ENCODE measurements at regions not wholly inside any gene's neighbourhood (a gene's known extent, or its start where the extent isn't known, plus 50 kb on each side); places are given as distances from the start of the nearest gene placed in this dataset.

DNA sequence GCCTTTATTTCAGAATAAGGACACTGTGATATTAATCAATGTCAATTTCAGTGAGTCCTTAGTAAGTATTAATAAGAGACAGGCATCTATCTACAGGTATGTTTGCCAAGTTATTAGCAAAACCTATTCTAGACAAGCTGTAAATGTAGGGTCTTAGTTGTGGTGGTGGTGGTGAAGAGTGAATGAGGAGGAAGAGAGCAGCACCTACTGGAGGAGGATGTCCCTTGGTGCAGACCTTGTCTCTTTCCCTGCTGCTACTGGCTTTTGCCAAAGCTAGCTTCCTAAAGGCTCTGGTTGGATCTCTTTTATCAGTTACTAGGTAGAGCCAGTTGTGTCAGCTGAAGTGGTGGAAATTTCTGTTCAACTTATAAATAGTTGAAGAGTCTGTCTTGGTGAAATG, 304.8 kb upstream of the ATP2B1 start:
- H3K4me1 Mint-ChIP-seq (ENCODE audit: low read depth in 2 of 2): peaks cover 4 to 6% of the 10 kb centered on the region in 2 donors
- H3K27me3 Mint-ChIP-seq: no peaks in the 10 kb centered on the region
- no peaks in the 10 kb centered on the region for H3K9me3 Mint-ChIP-seq
- ATAC-seq (replicated peaks) (peak; percentile 72), DNase-seq (peak in 2 of 3 experiments; percentile 3 to 7)
- H3K27ac Mint-ChIP-seq: no peak overlapping the region
- H3K36me3 Mint-ChIP-seq (ENCODE audit: insufficient read depth): no peaks in the 10 kb centered on the region
- no peak overlapping the region for H3K4me3 Mint-ChIP-seq

GRCh38 chr12:90010089-90010488, 301.5 kb upstream of the ATP2B1 start:
- Mint-ChIP-seq H3K27ac (no peak overlapping the region), H3K27me3 (no peaks in the 10 kb centered on the region), H3K4me1 (ENCODE audit: low read depth in 2 of 2) (peaks cover 4 to 10% of the 10 kb centered on the region in 2 donors), H3K9me3 (no peaks in the 10 kb centered on the region), H3K36me3 (ENCODE audit: insufficient read depth) (no peaks in the 10 kb centered on the region), H3K4me3 (no peak overlapping the region)
- DNase-seq: no peak
- ATAC-seq (replicated peaks): no peak

DNA sequence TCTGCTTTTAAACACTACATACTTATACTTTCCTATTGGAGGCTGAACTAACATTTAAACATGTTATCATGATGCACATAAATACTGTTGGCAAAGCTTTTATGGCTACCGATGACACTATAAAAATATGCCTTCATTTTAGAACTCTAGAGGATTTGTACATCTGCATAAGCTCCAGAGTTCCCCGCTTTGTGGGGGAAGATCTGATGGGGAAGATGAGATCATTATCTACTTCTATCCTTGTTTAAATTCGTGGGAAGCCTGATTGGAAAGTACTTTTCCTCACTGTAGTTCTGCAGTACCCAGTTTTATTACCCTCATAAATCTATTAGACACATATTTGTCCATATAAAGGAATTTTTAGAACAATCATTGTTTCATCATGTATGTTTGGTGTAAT, 299.6 kb upstream of the ATP2B1 start:
- H3K4me3 Mint-ChIP-seq: no peak overlapping the region
- no peak for ATAC-seq (replicated peaks)
- no peak for DNase-seq
- no peak overlapping the region for H3K27ac Mint-ChIP-seq
- H3K9me3 Mint-ChIP-seq: no peaks in the 10 kb centered on the region
- H3K36me3 Mint-ChIP-seq (ENCODE audit: insufficient read depth): no peaks in the 10 kb centered on the region
- H3K27me3 Mint-ChIP-seq: no peaks in the 10 kb centered on the region
- peaks cover under 1 to 10% of the 10 kb centered on the region in 2 donors for H3K4me1 Mint-ChIP-seq (ENCODE audit: low read depth in 2 of 2)

DNA sequence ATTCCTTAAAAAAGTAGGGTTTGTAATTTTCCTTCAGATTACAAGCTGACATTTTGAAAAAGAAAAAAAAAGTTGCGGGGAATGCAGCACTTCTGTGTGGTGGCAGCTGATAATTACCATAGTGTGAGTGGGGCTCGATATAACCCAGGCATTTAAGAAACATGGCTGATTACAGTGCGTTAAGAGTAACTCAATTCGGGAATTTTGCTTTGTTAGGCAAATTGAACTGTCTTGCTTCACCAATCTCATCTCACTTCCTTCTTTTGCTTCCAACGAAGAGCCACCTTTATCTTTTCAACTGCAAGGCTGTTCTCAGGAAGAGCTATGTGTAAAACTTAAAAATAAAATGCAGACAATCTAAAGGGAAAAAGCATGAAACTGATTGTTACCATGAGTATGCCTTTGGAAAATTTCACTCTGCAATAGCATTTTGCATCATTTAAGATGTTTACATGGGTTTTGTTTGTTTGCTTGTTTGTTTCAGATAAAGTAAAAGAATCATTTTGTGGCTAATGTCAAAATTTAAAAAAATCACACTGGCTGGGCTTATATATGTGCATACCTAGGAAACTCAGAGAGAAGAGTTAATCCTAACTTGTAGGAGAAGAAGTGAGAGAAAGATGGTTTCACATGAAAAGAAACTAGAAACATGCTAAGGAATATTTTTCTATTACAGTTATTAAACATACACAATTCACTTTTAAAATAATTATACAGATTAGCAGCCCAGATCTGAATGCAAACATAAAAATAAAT, 295.9 kb upstream of the ATP2B1 start:
- no peak overlapping the region for H3K27ac Mint-ChIP-seq
- no peak overlapping the region for H3K4me3 Mint-ChIP-seq
- no peak for DNase-seq
- ATAC-seq (replicated peaks): no peak
- H3K27me3 Mint-ChIP-seq: no peaks in the 10 kb centered on the region
- no peaks in the 10 kb centered on the region for H3K36me3 Mint-ChIP-seq (ENCODE audit: insufficient read depth)
- peaks cover 0 to 8% of the 10 kb centered on the region in 2 donors for H3K4me1 Mint-ChIP-seq (ENCODE audit: low read depth in 2 of 2)
- H3K9me3 Mint-ChIP-seq: no peaks in the 10 kb centered on the region

- H3K27ac Mint-ChIP-seq: no peak overlapping the region
- H3K9me3 Mint-ChIP-seq: no peaks in the 10 kb centered on the region
- H3K27me3 Mint-ChIP-seq: no peaks in the 10 kb centered on the region
- ATAC-seq (replicated peaks) (no peak), DNase-seq (no peak)
- no peaks in the 10 kb centered on the region for H3K36me3 Mint-ChIP-seq (ENCODE audit: insufficient read depth)
- H3K4me3 Mint-ChIP-seq: no peak overlapping the region
- H3K4me1 Mint-ChIP-seq (ENCODE audit: low read depth in 2 of 2): peaks cover 0 to 8% of the 10 kb centered on the region in 2 donors
Measured at GRCh38 chr12:90003688-90004087, 295.1 kb upstream of the ATP2B1 start.

GRCh38 chr12:90000721-90001120, 292.1 kb upstream of the ATP2B1 start:
- H3K27me3 Mint-ChIP-seq: no peaks in the 10 kb centered on the region
- H3K36me3 Mint-ChIP-seq (ENCODE audit: insufficient read depth): no peaks in the 10 kb centered on the region
- no peaks in the 10 kb centered on the region for H3K9me3 Mint-ChIP-seq
- no peak for DNase-seq
- no peak overlapping the region for H3K27ac Mint-ChIP-seq
- ATAC-seq (replicated peaks): no peak
- no peak overlapping the region for H3K4me3 Mint-ChIP-seq
- H3K4me1 Mint-ChIP-seq (ENCODE audit: low read depth in 2 of 2): peaks cover 3 to 4% of the 10 kb centered on the region in 2 donors

DNA sequence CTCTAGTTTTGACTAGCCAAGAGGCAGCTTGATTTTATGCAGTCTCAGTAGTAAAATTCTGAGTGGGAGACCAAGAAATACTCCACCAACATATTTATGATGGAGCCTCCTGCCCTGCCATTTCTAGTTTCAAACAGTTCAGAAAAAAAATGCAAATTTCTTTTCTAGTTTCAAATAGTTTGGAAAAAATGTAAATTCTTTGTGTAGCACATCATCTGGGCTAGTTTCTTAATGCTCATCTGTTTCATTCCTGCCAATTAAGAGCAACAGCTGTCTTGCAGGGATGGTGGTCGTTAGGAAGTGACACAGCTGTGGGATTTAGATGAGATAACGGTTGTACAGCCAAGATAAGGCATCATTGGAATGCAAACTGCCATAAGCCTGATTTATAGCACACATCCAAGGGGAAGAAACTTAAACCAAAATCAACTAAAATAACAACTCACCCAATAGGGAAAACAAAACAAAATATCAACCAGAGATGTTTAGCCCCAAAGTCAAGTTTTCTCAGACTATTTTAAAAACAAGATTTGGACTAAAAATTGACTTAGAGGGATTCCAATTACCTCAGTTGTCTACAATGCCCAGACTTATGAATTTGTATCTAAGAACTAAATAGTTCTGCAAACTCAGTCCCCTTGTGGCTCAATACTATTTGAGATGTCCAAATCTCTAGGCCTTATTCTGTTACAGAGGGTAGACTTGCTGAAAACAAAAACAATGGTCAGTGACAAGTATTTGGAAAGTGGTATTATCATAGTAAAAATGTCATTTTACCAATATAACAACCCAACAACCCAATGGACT, 291.3 kb upstream of the ATP2B1 start:
- Mint-ChIP-seq H3K27ac (no peak overlapping the region), H3K9me3 (no peaks in the 10 kb centered on the region), H3K4me3 (no peak overlapping the region), H3K36me3 (ENCODE audit: insufficient read depth) (no peaks in the 10 kb centered on the region), H3K27me3 (no peaks in the 10 kb centered on the region), H3K4me1 (ENCODE audit: low read depth in 2 of 2) (peaks cover 3 to 4% of the 10 kb centered on the region in 2 donors)
- DNase-seq: no peak
- no peak for ATAC-seq (replicated peaks)

GRCh38 chr12:89995870-89996269, 287.2 kb upstream of the ATP2B1 start:
- no peak overlapping the region for H3K27ac Mint-ChIP-seq
- DNase-seq (no peak), ATAC-seq (replicated peaks) (no peak)
- H3K4me1 Mint-ChIP-seq (ENCODE audit: low read depth in 2 of 2): peaks cover 9 to 20% of the 10 kb centered on the region in 2 donors
- H3K9me3 Mint-ChIP-seq: no peaks in the 10 kb centered on the region
- no peaks in the 10 kb centered on the region for H3K36me3 Mint-ChIP-seq (ENCODE audit: insufficient read depth)
- H3K4me3 Mint-ChIP-seq: no peak overlapping the region
- no peaks in the 10 kb centered on the region for H3K27me3 Mint-ChIP-seq

- no peaks in the 10 kb centered on the region for H3K27me3 Mint-ChIP-seq
- peaks cover 9 to 20% of the 10 kb centered on the region in 2 donors for H3K4me1 Mint-ChIP-seq (ENCODE audit: low read depth in 2 of 2)
- H3K36me3 Mint-ChIP-seq (ENCODE audit: insufficient read depth): no peaks in the 10 kb centered on the region
- ATAC-seq (replicated peaks) (no peak), DNase-seq (no peak)
- H3K9me3 Mint-ChIP-seq: no peaks in the 10 kb centered on the region
- H3K4me3 Mint-ChIP-seq: no peak overlapping the region
- H3K27ac Mint-ChIP-seq: no peak overlapping the region
Measured at GRCh38 chr12:89994911-89995310, 286.3 kb upstream of the ATP2B1 start.

DNA sequence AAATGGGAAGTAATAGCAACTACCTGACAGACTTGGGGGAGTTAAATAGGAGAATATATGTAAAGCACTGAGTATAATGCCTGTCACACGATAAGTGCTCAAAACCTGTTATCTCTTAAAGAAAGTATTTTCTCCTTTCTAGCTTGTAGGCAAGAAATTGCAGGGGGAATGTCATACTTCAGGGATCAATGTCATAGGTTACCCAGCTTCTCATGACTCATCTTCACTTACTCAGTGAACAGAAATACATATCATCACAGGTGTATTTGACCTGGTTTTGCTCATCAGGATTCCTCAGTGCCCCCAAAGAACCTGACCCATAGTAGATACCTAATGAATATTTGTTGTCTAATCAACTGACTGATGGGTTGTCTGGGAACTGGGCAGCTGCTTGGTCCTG, 285.0 kb upstream of the ATP2B1 start:
- no peak overlapping the region for H3K4me3 Mint-ChIP-seq
- H3K9me3 Mint-ChIP-seq: no peaks in the 10 kb centered on the region
- no peaks in the 10 kb centered on the region for H3K36me3 Mint-ChIP-seq (ENCODE audit: insufficient read depth)
- no peak overlapping the region for H3K27ac Mint-ChIP-seq
- peaks cover 9 to 20% of the 10 kb centered on the region in 2 donors for H3K4me1 Mint-ChIP-seq (ENCODE audit: low read depth in 2 of 2)
- DNase-seq (no peak), ATAC-seq (replicated peaks) (no peak)
- no peaks in the 10 kb centered on the region for H3K27me3 Mint-ChIP-seq

- H3K27ac Mint-ChIP-seq: no peak overlapping the region
- H3K27me3 Mint-ChIP-seq: no peaks in the 10 kb centered on the region
- H3K4me3 Mint-ChIP-seq: no peak overlapping the region
- peak; percentile 54 for ATAC-seq (replicated peaks)
- no peaks in the 10 kb centered on the region for H3K9me3 Mint-ChIP-seq
- no peak for DNase-seq
- peaks cover 9 to 20% of the 10 kb centered on the region in 2 donors for H3K4me1 Mint-ChIP-seq (ENCODE audit: low read depth in 2 of 2)
- H3K36me3 Mint-ChIP-seq (ENCODE audit: insufficient read depth): no peaks in the 10 kb centered on the region
Measured at GRCh38 chr12:89992668-89993451, 284.2 kb upstream of the ATP2B1 start.

GRCh38 chr12:89991807-89992590, 283.4 kb upstream of the ATP2B1 start:
- DNase-seq: no peak
- Mint-ChIP-seq H3K4me3 (peak overlapping the region in 1 of 2 donors; percentile 18), H3K9me3 (no peaks in the 10 kb centered on the region), H3K27me3 (no peaks in the 10 kb centered on the region), H3K4me1 (ENCODE audit: low read depth in 2 of 2) (peaks cover 9 to 20% of the 10 kb centered on the region in 2 donors), H3K27ac (no peak overlapping the region), H3K36me3 (ENCODE audit: insufficient read depth) (no peaks in the 10 kb centered on the region)
- ATAC-seq (replicated peaks): no peak
